Fibroblast of skin of right biceps (primary cell): ENCODE measurements at regions not wholly inside any gene's neighbourhood (a gene's known extent, or its start where the extent isn't known, plus 50 kb on each side); places are given as distances from the start of the nearest gene placed in this dataset.

Experiments
- DNase-seq: peaks from one replicate; pipeline ENCODE4 v3.0.0-alpha.2; 2013

GRCh38 chr10:44477046-44477425, 92.1 kb upstream of the CXCL12 start:
- DNase-seq: peak; percentile 56

DNA sequence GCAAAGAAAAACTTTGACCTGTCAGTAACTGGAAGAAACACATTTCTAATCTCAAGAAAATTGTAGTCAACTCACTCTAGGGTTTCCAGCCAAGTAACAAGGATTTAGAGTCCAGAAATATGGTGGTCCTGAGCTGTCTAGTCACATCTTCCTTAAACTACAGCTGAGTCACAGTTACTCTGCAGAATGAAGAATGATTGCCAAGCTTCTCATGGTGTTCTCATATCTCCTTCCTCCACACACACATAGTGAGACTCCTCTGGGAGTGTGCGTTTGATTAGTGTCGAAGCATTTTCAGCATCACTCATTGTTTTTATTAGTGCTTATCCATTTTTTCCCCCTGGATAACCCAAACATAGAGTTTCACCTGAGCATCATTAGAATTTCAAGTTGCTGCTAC, 93.1 kb upstream of the CXCL12 start:
- DNase-seq: peak; percentile 77

GRCh38 chr10:44478876-44479705, 94.2 kb upstream of the CXCL12 start:
- no peak for DNase-seq

GRCh38 chr10:44492678-44493077, 107.8 kb upstream of the CXCL12 start:
- no peak for DNase-seq

DNA sequence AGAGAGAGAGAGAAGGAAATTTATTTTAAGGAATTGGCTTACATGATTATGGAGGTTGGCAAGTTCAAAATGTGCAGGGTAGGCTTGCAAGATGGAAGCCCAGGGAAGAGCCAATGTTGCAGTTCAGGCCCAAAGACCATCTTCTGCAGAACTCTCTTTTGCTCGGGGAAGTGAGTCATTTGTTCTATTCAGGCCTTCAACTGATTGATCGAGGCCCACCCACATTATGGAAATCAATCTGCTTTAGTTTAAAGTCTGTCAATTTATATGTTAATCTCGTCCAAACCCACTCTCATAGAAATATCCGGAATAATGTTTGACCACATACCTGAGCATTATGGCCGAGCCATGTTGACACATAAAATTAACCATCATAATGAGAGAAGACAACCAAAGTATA, 113.3 kb upstream of the CXCL12 start:
- DNase-seq: no peak

GRCh38 chr10:44500451-44500850, 115.6 kb upstream of the CXCL12 start:
- DNase-seq: no peak

DNA sequence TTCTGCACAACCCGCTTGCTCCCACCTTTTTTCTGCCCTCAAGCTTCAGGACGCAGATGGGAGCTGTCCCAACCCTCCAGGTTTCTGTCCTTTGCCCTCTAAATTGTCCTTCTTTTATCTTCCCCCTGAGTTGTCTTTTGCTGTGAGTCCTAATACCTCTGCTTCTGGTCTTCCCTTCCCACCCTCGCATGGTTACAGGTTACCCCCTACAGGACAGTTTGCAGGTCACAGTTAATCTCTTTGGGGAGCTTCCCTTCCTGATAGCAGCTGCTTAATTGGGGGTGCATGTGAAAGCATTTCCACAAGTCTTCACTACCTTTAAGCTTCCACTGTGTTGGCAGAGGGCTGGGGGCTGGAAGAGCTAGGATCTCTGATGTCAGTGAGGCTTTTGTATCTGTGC, 121.5 kb upstream of the CXCL12 start:
- no peak for DNase-seq

- peak; percentile 84 for DNase-seq
Observed at GRCh38 chr10:44510379-44511115, 125.7 kb upstream of the CXCL12 start.

- peak; percentile 14 for DNase-seq
Observed at GRCh38 chr10:44511166-44511565, 126.3 kb upstream of the CXCL12 start.

- DNase-seq: no peak
Observed at GRCh38 chr10:44511601-44512000, 126.7 kb upstream of the CXCL12 start.

- peak; percentile 72 for DNase-seq
Observed at GRCh38 chr10:44512431-44513022, 127.6 kb upstream of the CXCL12 start.

- peak; percentile 78 for DNase-seq
Observed at GRCh38 chr10:44513591-44513990, 128.7 kb upstream of the CXCL12 start.

DNA sequence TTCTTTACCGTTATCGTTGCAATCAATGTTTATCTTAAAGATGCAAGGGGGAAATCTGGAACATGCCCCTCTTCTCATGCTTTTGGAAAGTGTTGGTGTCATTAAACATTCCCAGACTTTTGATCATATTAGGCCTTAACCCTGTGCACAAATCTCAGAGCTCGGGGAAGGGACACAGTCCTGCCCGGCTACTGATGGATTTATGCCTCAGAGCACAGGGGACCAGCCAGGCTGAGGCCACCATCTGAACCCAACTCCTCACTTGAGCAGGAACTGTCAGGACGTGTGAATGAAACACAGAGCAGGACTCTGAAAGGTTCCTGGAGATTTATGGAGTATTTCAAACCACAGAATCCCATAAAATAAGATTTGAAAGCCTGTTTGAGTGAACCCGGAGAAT, 132.0 kb upstream of the CXCL12 start:
- DNase-seq: peak; percentile 48

DNA sequence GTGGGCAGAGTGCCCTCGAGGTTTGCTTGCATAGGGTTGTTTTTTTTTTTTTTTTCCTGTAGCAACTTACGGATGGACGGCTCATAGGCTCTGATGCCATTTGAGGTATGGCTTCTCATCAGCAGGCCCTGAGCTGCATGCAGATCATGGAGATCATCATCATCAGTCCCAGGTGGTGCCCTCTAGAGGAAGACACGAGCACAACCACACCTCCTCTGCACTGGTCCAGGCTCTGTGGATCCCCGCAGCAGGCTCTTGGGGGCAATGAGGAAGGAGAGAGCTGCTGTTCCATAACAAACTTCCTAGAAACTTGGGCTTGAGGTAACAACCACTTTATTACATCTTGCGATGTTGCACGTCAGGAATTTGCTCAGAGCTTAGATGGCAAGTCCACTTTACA, 132.7 kb upstream of the CXCL12 start:
- no peak for DNase-seq

GRCh38 chr10:44519361-44519760, 134.5 kb upstream of the CXCL12 start:
- no peak for DNase-seq

DNA sequence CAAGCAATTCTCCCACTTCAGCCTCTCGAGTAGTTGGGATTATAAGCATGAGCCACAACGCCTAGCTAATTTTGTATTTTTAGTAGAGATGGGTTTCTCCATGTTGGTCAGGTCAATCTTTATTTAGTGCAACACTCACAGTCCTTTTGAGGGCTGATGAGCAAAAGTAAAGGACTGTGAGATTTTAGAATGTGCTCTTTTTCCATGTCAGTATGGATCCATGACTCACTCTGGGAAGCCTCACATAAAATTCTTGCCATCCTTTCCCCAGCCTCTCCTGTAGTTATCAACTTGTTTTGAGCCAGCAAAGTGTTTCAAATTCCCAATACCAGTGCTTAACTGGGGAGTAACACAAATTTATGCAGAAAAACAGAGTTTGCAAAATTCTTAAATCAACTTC, 135.8 kb upstream of the CXCL12 start:
- DNase-seq: peak; percentile 35

DNA sequence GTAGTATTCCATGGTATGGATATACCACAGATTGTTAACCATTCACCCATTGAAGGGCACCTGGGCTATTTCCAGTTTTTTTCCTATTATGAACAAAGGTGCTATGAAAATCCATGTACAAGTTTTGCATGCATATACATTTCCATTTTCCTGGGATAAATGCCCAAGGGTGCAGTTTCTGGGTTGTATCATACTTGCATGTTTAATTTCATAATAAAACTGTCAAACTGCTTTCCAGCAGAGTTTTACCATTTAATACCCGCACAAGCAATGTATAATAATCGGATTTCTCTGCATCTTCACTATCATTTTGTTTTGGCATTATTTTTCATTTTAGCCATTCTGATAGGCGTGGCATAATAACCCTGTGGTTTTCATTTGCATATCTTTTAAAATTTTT, 154.3 kb upstream of the CXCL12 start:
- no peak for DNase-seq

GRCh38 chr10:44552726-44553125, 167.8 kb upstream of the CXCL12 start:
- no peak for DNase-seq

- DNase-seq: no peak
Observed at GRCh38 chr10:44557596-44558191, 172.8 kb upstream of the CXCL12 start.

DNA sequence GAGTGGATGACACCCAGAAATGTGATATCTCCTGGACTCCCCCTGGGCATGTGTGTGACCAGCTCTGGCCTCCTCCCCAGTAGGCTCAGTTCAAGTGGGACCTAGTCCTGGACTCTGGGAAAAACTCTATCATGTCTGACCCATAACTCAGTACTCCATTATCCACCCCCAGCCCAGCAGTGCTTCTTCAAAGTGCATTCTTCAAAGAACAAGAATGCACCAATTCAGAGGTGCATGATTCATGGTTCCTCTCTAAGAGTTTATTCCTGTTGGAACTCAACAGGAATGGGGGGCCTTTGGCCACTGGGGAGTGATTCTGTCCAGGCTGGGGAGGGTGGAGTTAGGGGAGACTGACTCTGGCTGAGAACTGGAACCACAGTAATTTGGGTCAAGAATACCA, 173.6 kb upstream of the CXCL12 start:
- peak; percentile 52 for DNase-seq

- DNase-seq: no peak
Observed at GRCh38 chr10:44564361-44564760, 179.5 kb upstream of the CXCL12 start.

DNA sequence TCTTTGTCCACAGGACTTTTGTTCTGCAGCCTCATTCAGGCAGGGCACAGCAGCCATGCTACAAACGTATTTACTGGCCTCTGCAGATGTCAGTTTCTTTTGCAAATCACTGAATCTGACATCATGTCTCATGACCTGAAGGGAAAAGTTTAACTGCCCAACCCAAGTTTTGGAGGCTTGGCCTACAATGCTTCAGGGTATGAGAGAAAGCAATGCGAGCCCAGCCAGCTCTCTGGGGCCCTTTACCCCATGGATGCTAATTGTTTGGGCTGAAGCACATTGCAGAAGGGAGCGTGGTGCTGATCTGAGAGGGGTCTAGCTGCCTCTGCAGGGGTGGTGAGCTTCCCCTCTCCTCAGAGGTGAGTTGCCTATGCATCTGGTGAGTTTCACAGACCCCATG, 179.9 kb upstream of the CXCL12 start:
- no peak for DNase-seq

GRCh38 chr10:44566786-44567185, 181.9 kb upstream of the CXCL12 start:
- no peak for DNase-seq

- peak; percentile 54 for DNase-seq
Observed at GRCh38 chr10:44567471-44567870, 182.6 kb upstream of the CXCL12 start.
